IMR-90 (cell line): ENCODE measurements at regions not wholly inside any gene's neighbourhood (a gene's known extent, or its start where the extent isn't known, plus 50 kb on each side); places are given as distances from the start of the nearest gene placed in this dataset.

Experiments used
- ATAC-seq: fragments of 200-7000 bp; cut with Tn5 transposase; 2 replicates; pipeline ENCODE4 v1.9.1; 2020; ENCODE audit warnings: low read depth, mild to moderate bottlenecking, moderate library complexity
- BruUV-seq: library from RNA; stranded (reverse); fragments of 400-500 nt; replicated peaks from 2 replicates; lab custom pipeline; 2021; lab: Mats Ljungman, UMichigan
- CTCF ChIA-PET: fragments of 300-600 bp; formaldehyde crosslinking; extraction: SDS; loops from one replicate; lab custom pipeline; 2021; ENCODE audit warnings: antibody characterized with exemption; lab: Yijun Ruan, JAX
- POLR2A ChIA-PET: fragments of 300-600 bp; sonication (Branson Sonifier 250); formaldehyde crosslinking; loops from one replicate; lab custom pipeline; 2022; ENCODE audit warnings: antibody characterized with exemption; ENCODE audit not compliant: unreplicated experiment; lab: Charles Lee
- DNase-seq: peaks from one replicate; pipeline ENCODE4 v3.0.0; 2013
- H2AFZ ChIP-seq: replicated peaks from 2 replicates; pipeline ENCODE3; 2013; ENCODE audit warnings: low read length, mild to moderate bottlenecking; ENCODE audit not compliant: poor library complexity
- H2AK5ac ChIP-seq: 2 replicates; pipeline ENCODE4 v1.6.1; 2013; ENCODE audit warnings: low read depth, low read length, inconsistent platforms
- H2AK9ac ChIP-seq: replicated peaks from 2 replicates; pipeline ENCODE3; 2013; ENCODE audit warnings: mild to moderate bottlenecking, low read depth, low read length, moderate library complexity; ENCODE audit not compliant: poor library complexity
- H2BK120ac ChIP-seq: 2 replicates; pipeline ENCODE4 v1.6.1; 2013; ENCODE audit warnings: low read depth, low read length, inconsistent platforms
- H2BK15ac ChIP-seq: 3 replicates; pipeline ENCODE4 v1.6.1; 2013; ENCODE audit warnings: low read depth, low read length, inconsistent platforms
- H2BK20ac ChIP-seq: 2 replicates; pipeline ENCODE4 v1.6.1; 2013; ENCODE audit warnings: low read depth, mild to moderate bottlenecking, inconsistent platforms, low read length, moderate library complexity
- H2BK5ac ChIP-seq: 2 replicates; pipeline ENCODE4 v1.6.1; 2013; ENCODE audit warnings: mild to moderate bottlenecking, low read depth, low read length, inconsistent platforms; ENCODE audit not compliant: poor library complexity, severe bottlenecking
- H3K14ac ChIP-seq: replicated peaks from 2 replicates; pipeline ENCODE4 v1.6.1; 2013; ENCODE audit warnings: low read depth, low read length, inconsistent platforms
- H3K18ac ChIP-seq: 2 replicates; pipeline ENCODE4 v1.6.1; 2013; ENCODE audit warnings: low read depth, low read length, control low read depth
- H3K23ac ChIP-seq: 2 replicates; pipeline ENCODE4 v1.6.1; 2013; ENCODE audit warnings: low read depth, low read length, inconsistent platforms
- H3K27ac ChIP-seq: 2 replicates; pipeline ENCODE4 v1.5.1; 2013; ENCODE audit warnings: mild to moderate bottlenecking, control low read depth, low read length; ENCODE audit not compliant: insufficient read depth
- H3K27me3 ChIP-seq: 2 replicates; pipeline ENCODE4 v1.6.1; 2013; ENCODE audit warnings: low read length; ENCODE audit not compliant: control insufficient read depth, insufficient read depth
- H3K36me3 ChIP-seq: 2 replicates; pipeline ENCODE4 v1.6.1; 2013; ENCODE audit warnings: low read length, mixed read lengths; ENCODE audit not compliant: control insufficient read depth, insufficient read depth
- H3K4ac ChIP-seq: 2 replicates; pipeline ENCODE4 v1.6.1; 2013; ENCODE audit warnings: low read depth, low read length, inconsistent platforms
- H3K4me1 ChIP-seq: 2 replicates; pipeline ENCODE4 v1.6.1; 2013; ENCODE audit warnings: low read length, mixed read lengths; ENCODE audit not compliant: control insufficient read depth, insufficient read depth
- H3K4me2 ChIP-seq: 2 replicates; pipeline ENCODE4 v1.6.1; 2013; ENCODE audit warnings: low read depth, mild to moderate bottlenecking, control low read depth, low read length, moderate library complexity
- H3K4me3 ChIP-seq: 2 replicates; pipeline ENCODE4 v1.5.1; 2013; ENCODE audit warnings: low read depth, mild to moderate bottlenecking, control low read depth, low read length, moderate library complexity; ENCODE audit not compliant: insufficient read depth
- H3K56ac ChIP-seq: 2 replicates; pipeline ENCODE4 v1.6.1; 2013; ENCODE audit warnings: low read length, inconsistent platforms; ENCODE audit not compliant: insufficient read depth; ENCODE audit errors: extremely low read depth
- H3K79me1 ChIP-seq, 2 experiments: 2 replicates each; pipeline ENCODE4 v1.6.1; 2013; ENCODE audit warnings: low read length in 2 of 2, inconsistent platforms in 1 of 2, low read depth in 1 of 2
- H3K9ac ChIP-seq: 2 replicates; pipeline ENCODE4 v1.6.1; 2013; ENCODE audit warnings: low read depth, low read length, control low read depth
- H3K9me1 ChIP-seq: 2 replicates; pipeline ENCODE4 v1.6.1; 2013; ENCODE audit warnings: low read length, inconsistent platforms; ENCODE audit not compliant: insufficient read depth
- H3K9me3 ChIP-seq: 2 replicates; pipeline ENCODE4 v1.6.1; 2013; ENCODE audit warnings: low read length; ENCODE audit not compliant: control insufficient read depth, insufficient read depth
- H4K20me1 ChIP-seq: 2 replicates; pipeline ENCODE4 v1.6.1; 2013; ENCODE audit warnings: low read length, inconsistent platforms; ENCODE audit not compliant: insufficient read depth
- H4K5ac ChIP-seq: 2 replicates; pipeline ENCODE4 v1.6.1; 2013; ENCODE audit warnings: mild to moderate bottlenecking, low read depth, low read length, control low read depth
- H4K8ac ChIP-seq, 2 experiments: 2 replicates each; pipeline ENCODE4 v1.6.1; 2013; ENCODE audit warnings: low read depth in 2 of 2, low read length in 2 of 2, control low read depth in 1 of 2, inconsistent platforms in 1 of 2
- H4K91ac ChIP-seq: 2 replicates; pipeline ENCODE4 v1.6.1; 2013; ENCODE audit warnings: low read depth, low read length, inconsistent platforms; ENCODE audit not compliant: insufficient read depth
- BHLHE40 ChIP-seq: fragments of 150-350 bp; IDR thresholded peaks from 2 replicates; pipeline ENCODE4 v1.6.1; 2016; ENCODE audit warnings: mild to moderate bottlenecking, low read depth, low read length
- CEBPB ChIP-seq: IDR thresholded peaks from 2 replicates; pipeline ENCODE4 v1.6.1; 2012; ENCODE audit warnings: low read depth, low read length, improper control_type of control experiment
- CHD1 ChIP-seq: IDR thresholded peaks from 2 replicates; pipeline ENCODE4 v1.6.1; 2012; ENCODE audit warnings: low read depth, low read length, improper control_type of control experiment
- CTCF ChIP-seq: conservative IDR thresholded peaks from 2 replicates; pipeline ENCODE4 v1.5.1; 2012; ENCODE audit warnings: mild to moderate bottlenecking, low read depth, low read length, improper control_type of control experiment
- FOS ChIP-seq: fragments of 150-350 bp; IDR thresholded peaks from 2 replicates; pipeline ENCODE4 v1.6.1; 2016; ENCODE audit warnings: low read depth, low read length
- MAFK ChIP-seq: IDR thresholded peaks from 2 replicates; pipeline ENCODE4 v1.6.1; 2012; ENCODE audit warnings: low read depth, low read length, improper control_type of control experiment
- MAZ ChIP-seq: IDR thresholded peaks from 2 replicates; pipeline ENCODE4 v1.6.1; 2012; ENCODE audit warnings: low read depth, mild to moderate bottlenecking, low read length, improper control_type of control experiment, moderate library complexity, borderline replicate concordance
- MXI1 ChIP-seq: IDR thresholded peaks from 2 replicates; pipeline ENCODE4 v1.6.1; 2012; ENCODE audit warnings: low read depth, mild to moderate bottlenecking, low read length, moderate library complexity, borderline replicate concordance
- NFE2L2 ChIP-seq: fragments of 150-350 bp; IDR thresholded peaks from 2 replicates; pipeline ENCODE4 v1.6.1; 2016; ENCODE audit warnings: low read depth, mild to moderate bottlenecking, low read length
- POLR2A ChIP-seq: IDR thresholded peaks from 2 replicates; pipeline ENCODE4 v1.6.1; 2012; ENCODE audit warnings: mild to moderate bottlenecking, low read depth, low read length
- RAD21 ChIP-seq: IDR thresholded peaks from 2 replicates; pipeline ENCODE4 v1.6.1; 2012; ENCODE audit warnings: low read length, improper control_type of control experiment
- RCOR1 ChIP-seq: IDR thresholded peaks from 2 replicates; pipeline ENCODE4 v1.6.1; 2012; ENCODE audit warnings: mild to moderate bottlenecking, low read length, improper control_type of control experiment; ENCODE audit not compliant: insufficient replicate concordance
- RFX5 ChIP-seq: IDR thresholded peaks from 2 replicates; pipeline ENCODE4 v1.8.0; 2012; ENCODE audit warnings: low read depth, mild to moderate bottlenecking, low read length, moderate library complexity
- SMC3 ChIP-seq: fragments of 150-350 bp; IDR thresholded peaks from 2 replicates; pipeline ENCODE4 v1.6.1; 2016; ENCODE audit warnings: low read depth, mild to moderate bottlenecking, antibody characterized with exemption, low read length, moderate library complexity
- USF2 ChIP-seq: fragments of 150-350 bp; IDR thresholded peaks from 2 replicates; pipeline ENCODE4 v1.6.1; 2017; ENCODE audit warnings: mild to moderate bottlenecking, antibody characterized with exemption, low read length, low read depth
- WGBS, 2 experiments: methylation state at CpG; one replicate each; pipeline versions ENCODE4 v1.1.5 to v1.1.7; 2013; ENCODE audit warnings: missing lambda C conversion rate in 2 of 2; ENCODE audit not compliant: insufficient read length in 1 of 2; ENCODE audit errors: extremely low coverage in 2 of 2; 5-methylcytosine and 5-hydroxymethylcytosine counted together
- dilution Hi-C: fragments of 300-500 bp; cut with HindIII; formaldehyde crosslinking; loops from one replicate; pipeline ENCODE4 v1.14.3; 2018; ENCODE audit warnings: low sequenced_read_pairs; ENCODE audit not compliant: unreplicated experiment
- in situ Hi-C: fragments of 300-500 bp; cut with MboI; formaldehyde crosslinking; loops from 3 replicates; pipeline ENCODE4 v1.14.3; 2019; ENCODE audit warnings: low sequenced_read_pairs, inconsistent platforms, mixed read lengths
- intact Hi-C: fragments of 100-400 bp; cut with micrococcal nuclease; formaldehyde crosslinking; loops from 2 replicates; pipeline ENCODE4 v1.10.0; 2022

- H3K18ac ChIP-seq, result no peak overlapping the region
- DNase-seq, result no peak
- H2AK9ac ChIP-seq, result no peak overlapping the region
- no peak overlapping the region for H3K14ac ChIP-seq
- dilution Hi-C loops, result no loop called here
- peaks cover 3% of the 10 kb centered on the region; the same call in 1 of the 2 replicates for H3K9me3 ChIP-seq
- H4K20me1 ChIP-seq, result no peaks in the 10 kb centered on the region
- 0 out of 2 replicates have a peak overlapping the region, but pooled peaks have one; percentile 3 for H2BK20ac ChIP-seq
- no peak overlapping the region for H2AFZ ChIP-seq
- H2BK5ac ChIP-seq, result no peak overlapping the region
- in situ Hi-C loops, result no loop called here
- H3K9ac ChIP-seq, result no peak overlapping the region
- no peaks in the 10 kb centered on the region for H3K79me1 ChIP-seq
- ChIA-PET POLR2A (no interaction called here), CTCF (no interaction called here)
- no peaks in the 10 kb centered on the region for H3K27me3 ChIP-seq
- WGBS, 2 experiments, result 93% methylated on average over 5 of the region's 7 CpGs; no CpG with 5 or more reads in 1 of the 2 experiments
- H4K5ac ChIP-seq, result no peak overlapping the region
- no peaks in the 10 kb centered on the region for H3K36me3 ChIP-seq
- H3K9me1 ChIP-seq, result peaks cover 6% of the 10 kb centered on the region
- TF ChIP-seq USF2, result no peak
- no peak for TF ChIP-seq CHD1
- no peak for TF ChIP-seq NFE2L2
- TF ChIP-seq MXI1, result no peak
- no peak for TF ChIP-seq CEBPB
- no peak for TF ChIP-seq FOS
- TF ChIP-seq BHLHE40, result no peak
- no peak for TF ChIP-seq MAZ
- TF ChIP-seq RFX5, result no peak
- no peak for TF ChIP-seq RAD21
- TF ChIP-seq SMC3, result no peak
- no peak for TF ChIP-seq CTCF
- no peak for TF ChIP-seq POLR2A
- no peak for TF ChIP-seq MAFK
- no peak for TF ChIP-seq RCOR1
- no peak overlapping the region for H2BK15ac ChIP-seq
- H3K4me1 ChIP-seq, result no peaks in the 10 kb centered on the region
- no peak overlapping the region for H3K4ac ChIP-seq
- BruUV-seq, result no TSS peak
- H3K27ac ChIP-seq, result no peak overlapping the region
- no peak overlapping the region for H3K4me3 ChIP-seq
- H3K56ac ChIP-seq, result no peak overlapping the region
- H4K8ac ChIP-seq, result no peak overlapping the region
- no peak for ATAC-seq
- H3K4me2 ChIP-seq, result no peak overlapping the region
- intact Hi-C loops, result no loop called here
- H2AK5ac ChIP-seq, result no peak overlapping the region; the same call in 1 of the 2 replicates
- H4K91ac ChIP-seq, result no peak overlapping the region
- no peak overlapping the region for H2BK120ac ChIP-seq
- no peak overlapping the region for H3K23ac ChIP-seq
Measured at GRCh38 chr3:66557170-66557569, 56.3 kb upstream of the LRIG1 start.
